ENCODE measurements at regions not wholly inside any gene's neighbourhood (a gene's known extent, or its start where the extent isn't known, plus 50 kb on each side); places are given as distances from the start of the nearest gene placed in this dataset.

GRCh38 chr14:81632157-81632556 lies 98.5 kb upstream of the SEL1L start:
- TF ChIP-seq POLR2A (IDR thresholded peaks at IDR 0.05) (no peak), POLR2AphosphoS5 (IDR thresholded peaks at IDR 0.05; ENCODE audit: insufficient read depth in 1 of 2, low read depth in 1 of 2) (no peak)
- TF ChIP-seq, protein P1, sequence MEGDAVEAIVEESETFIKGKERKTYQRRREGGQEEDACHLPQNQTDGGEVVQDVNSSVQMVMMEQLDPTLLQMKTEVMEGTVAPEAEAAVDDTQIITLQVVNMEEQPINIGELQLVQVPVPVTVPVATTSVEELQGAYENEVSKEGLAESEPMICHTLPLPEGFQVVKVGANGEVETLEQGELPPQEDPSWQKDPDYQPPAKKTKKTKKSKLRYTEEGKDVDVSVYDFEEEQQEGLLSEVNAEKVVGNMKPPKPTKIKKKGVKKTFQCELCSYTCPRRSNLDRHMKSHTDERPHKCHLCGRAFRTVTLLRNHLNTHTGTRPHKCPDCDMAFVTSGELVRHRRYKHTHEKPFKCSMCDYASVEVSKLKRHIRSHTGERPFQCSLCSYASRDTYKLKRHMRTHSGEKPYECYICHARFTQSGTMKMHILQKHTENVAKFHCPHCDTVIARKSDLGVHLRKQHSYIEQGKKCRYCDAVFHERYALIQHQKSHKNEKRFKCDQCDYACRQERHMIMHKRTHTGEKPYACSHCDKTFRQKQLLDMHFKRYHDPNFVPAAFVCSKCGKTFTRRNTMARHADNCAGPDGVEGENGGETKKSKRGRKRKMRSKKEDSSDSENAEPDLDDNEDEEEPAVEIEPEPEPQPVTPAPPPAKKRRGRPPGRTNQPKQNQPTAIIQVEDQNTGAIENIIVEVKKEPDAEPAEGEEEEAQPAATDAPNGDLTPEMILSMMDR (IDR thresholded peaks at IDR 0.05), result no peak

Measured in vagina (tissue), 2 donors.